NT2/D1 (cell line): ENCODE measurements at regions not wholly inside any gene's neighbourhood (a gene's known extent, or its start where the extent isn't known, plus 50 kb on each side); places are given as distances from the start of the nearest gene placed in this dataset.

Experiments used
- YY1 ChIP-seq: IDR thresholded peaks from 2 replicates; pipeline ENCODE4 v1.6.1; 2011; ENCODE audit not compliant: insufficient read length, insufficient read depth
- ZNF274 ChIP-seq: IDR thresholded peaks from 2 replicates; pipeline ENCODE4 v1.6.1; 2011; ENCODE audit warnings: mild to moderate bottlenecking, low read depth, low read length

DNA sequence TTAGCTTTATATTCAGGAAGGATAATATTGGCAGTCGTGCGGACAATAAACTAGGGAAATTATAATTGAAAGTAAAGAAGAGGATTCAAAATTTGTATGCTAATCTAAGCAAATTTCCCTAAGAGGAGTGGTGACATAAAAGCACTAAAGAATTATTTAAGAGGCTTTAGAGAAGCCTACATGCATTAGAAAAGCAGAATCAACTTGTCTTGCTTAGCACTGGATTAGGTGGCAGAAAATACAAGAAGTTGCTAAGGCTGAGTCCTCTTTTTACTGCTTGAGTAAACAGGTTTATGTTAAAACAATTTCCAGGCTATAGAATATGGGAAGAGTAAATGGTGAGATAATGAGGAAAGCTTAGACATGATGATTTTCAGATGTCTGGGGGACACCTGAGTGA lies 991.5 kb downstream of the PCDH18 start:
- no peak for TF ChIP-seq ZNF274
- no peak for TF ChIP-seq YY1
